Mesothelial cell of epicardium (in vitro differentiated cells): ENCODE measurements at regions not wholly inside any gene's neighbourhood (a gene's known extent, or its start where the extent isn't known, plus 50 kb on each side); places are given as distances from the start of the nearest gene placed in this dataset.

Experiments
- DNase-seq, 2 experiments: peaks; one replicate each; pipeline ENCODE4 v3.0.0; 2021; ENCODE audit warnings: low spot score in 2 of 2; ENCODE audit not compliant: unreplicated experiment in 2 of 2
- H3K27ac Mint-ChIP-seq: 2 replicates; pipeline ENCODE4 v1.8.0; 2021; ENCODE audit warnings: mixed read lengths
- H3K27me3 Mint-ChIP-seq: 2 replicates; pipeline ENCODE4 v1.8.0; 2021; ENCODE audit warnings: low read depth, mixed read lengths
- H3K36me3 Mint-ChIP-seq: 2 replicates; pipeline ENCODE4 v1.8.0; 2021; ENCODE audit warnings: mixed read lengths
- H3K4me1 Mint-ChIP-seq: 2 replicates; pipeline ENCODE4 v1.8.0; 2021; ENCODE audit warnings: mixed read lengths
- H3K4me3 Mint-ChIP-seq: 2 replicates; pipeline ENCODE4 v1.8.0; 2021; ENCODE audit warnings: mild to moderate bottlenecking, moderate library complexity, mixed read lengths
- H3K9me3 Mint-ChIP-seq: 2 replicates; pipeline ENCODE4 v1.8.0; 2021; ENCODE audit warnings: mixed read lengths
- TF ChIP-seq, protein P1 (sequence below): fragments of 200-600 bp; sonication (generic); IDR thresholded peaks from one replicate; pipeline ENCODE4 v1.5.0; 2021; ENCODE audit warnings: antibody characterized with exemption; ENCODE audit not compliant: unreplicated experiment

DNA sequence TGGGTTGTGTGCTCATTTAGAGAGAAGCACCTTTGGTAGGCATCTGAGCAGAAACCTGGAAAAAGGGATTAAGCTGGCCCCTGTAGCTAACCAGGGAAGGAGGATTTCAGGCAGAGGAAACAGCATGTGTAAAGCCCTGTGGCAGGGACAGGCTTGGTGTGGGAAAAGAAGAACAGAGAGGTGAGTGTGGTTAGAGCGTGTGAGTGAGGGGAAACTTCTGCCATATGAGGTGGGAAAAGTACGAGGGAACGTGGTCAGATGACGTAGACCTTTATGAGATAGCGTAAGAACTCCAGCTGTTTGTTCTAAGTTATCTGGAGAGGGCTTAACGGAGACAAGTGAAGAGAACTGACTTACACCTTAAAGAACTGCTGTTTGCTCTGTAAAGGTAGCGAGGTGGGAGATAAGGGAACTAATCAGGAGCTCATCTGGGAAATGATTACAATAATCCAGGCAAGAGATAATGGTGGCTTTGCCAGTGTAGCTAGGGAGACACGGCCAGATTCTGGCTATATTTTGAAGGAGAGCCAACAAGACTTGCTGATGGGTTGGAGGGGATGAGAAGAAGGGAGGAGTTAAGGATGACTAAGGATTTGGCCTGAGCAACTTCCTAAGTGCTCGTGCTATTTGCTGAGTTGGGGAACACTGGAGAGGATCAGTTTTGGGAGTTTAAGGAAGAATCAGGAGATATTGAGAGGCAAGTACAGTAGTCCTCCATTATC lies 234.0 kb downstream of the ETNK1 start:
- TF ChIP-seq, protein P1, sequence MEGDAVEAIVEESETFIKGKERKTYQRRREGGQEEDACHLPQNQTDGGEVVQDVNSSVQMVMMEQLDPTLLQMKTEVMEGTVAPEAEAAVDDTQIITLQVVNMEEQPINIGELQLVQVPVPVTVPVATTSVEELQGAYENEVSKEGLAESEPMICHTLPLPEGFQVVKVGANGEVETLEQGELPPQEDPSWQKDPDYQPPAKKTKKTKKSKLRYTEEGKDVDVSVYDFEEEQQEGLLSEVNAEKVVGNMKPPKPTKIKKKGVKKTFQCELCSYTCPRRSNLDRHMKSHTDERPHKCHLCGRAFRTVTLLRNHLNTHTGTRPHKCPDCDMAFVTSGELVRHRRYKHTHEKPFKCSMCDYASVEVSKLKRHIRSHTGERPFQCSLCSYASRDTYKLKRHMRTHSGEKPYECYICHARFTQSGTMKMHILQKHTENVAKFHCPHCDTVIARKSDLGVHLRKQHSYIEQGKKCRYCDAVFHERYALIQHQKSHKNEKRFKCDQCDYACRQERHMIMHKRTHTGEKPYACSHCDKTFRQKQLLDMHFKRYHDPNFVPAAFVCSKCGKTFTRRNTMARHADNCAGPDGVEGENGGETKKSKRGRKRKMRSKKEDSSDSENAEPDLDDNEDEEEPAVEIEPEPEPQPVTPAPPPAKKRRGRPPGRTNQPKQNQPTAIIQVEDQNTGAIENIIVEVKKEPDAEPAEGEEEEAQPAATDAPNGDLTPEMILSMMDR, result no peak
- peaks cover 42% of the 10 kb centered on the region for H3K27me3 Mint-ChIP-seq
- H3K27ac Mint-ChIP-seq, result no peak overlapping the region
- no peak overlapping the region for H3K4me3 Mint-ChIP-seq
- no peak for DNase-seq
- no peaks in the 10 kb centered on the region for H3K4me1 Mint-ChIP-seq
- no peaks in the 10 kb centered on the region for H3K36me3 Mint-ChIP-seq
- H3K9me3 Mint-ChIP-seq, result no peaks in the 10 kb centered on the region

- H3K4me1 Mint-ChIP-seq, result no peaks in the 10 kb centered on the region
- no peak overlapping the region for H3K4me3 Mint-ChIP-seq
- no peaks in the 10 kb centered on the region for H3K36me3 Mint-ChIP-seq
- no peaks in the 10 kb centered on the region for H3K9me3 Mint-ChIP-seq
- DNase-seq, result no peak
- H3K27me3 Mint-ChIP-seq, result peaks cover 32% of the 10 kb centered on the region
- H3K27ac Mint-ChIP-seq, result no peak overlapping the region
- TF ChIP-seq, protein P1, result no peak
These were observed 236.0 kb downstream of the ETNK1 start for GRCh38 chr12:22860926-22861325.

DNA sequence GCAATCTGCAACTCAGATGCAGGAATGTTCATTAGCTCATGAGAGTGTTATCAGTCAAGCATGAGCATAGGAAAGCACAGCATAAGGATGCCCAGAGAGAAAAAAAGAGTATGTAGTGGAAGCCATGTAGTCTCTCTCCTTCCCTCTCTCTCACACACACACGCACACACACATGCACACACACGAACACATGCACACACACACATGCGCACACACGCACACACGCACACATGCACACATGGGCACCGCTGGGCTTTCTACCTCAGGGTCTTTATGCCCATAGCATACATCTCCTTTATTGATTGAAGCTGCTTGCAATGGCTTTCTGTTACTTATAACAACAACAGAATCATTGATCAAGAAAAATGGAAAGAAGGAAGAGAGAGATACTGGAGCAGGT lies 240.9 kb downstream of the ETNK1 start:
- Mint-ChIP-seq H3K27me3 (peaks cover 20% of the 10 kb centered on the region), H3K36me3 (no peaks in the 10 kb centered on the region), H3K4me3 (no peak overlapping the region), H3K27ac (no peak overlapping the region), H3K9me3 (no peaks in the 10 kb centered on the region), H3K4me1 (no peaks in the 10 kb centered on the region)
- DNase-seq, result no peak
- TF ChIP-seq, protein P1, result no peak

- no peaks in the 10 kb centered on the region for H3K36me3 Mint-ChIP-seq
- H3K4me1 Mint-ChIP-seq, result no peaks in the 10 kb centered on the region
- TF ChIP-seq, protein P1, result no peak
- peaks cover 17% of the 10 kb centered on the region for H3K27me3 Mint-ChIP-seq
- DNase-seq, result no peak
- no peaks in the 10 kb centered on the region for H3K9me3 Mint-ChIP-seq
- H3K4me3 Mint-ChIP-seq, result no peak overlapping the region
- no peak overlapping the region for H3K27ac Mint-ChIP-seq
These were observed 241.4 kb downstream of the ETNK1 start for GRCh38 chr12:22866406-22866805.

DNA sequence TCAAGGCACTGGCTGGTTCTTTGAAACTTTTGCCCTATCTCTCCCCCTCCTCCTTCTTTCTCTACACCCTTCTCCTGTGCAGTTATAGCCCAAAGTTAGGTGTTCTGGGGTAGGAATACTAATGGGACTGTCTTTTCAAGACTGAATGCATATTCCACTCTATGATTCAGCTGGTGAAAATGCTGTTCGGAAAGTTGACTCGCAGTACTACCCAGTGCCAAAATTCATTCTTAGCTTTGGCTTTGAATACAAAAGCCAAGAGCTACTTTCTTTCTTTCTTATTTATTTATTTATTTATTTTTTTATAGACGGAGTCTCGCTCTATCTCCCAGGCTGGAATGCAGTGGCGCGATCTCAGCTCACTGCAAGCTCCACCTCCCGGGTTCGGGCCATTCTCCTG lies 249.2 kb downstream of the ETNK1 start:
- DNase-seq, result no peak
- Mint-ChIP-seq H3K4me3 (no peak overlapping the region), H3K27me3 (peaks cover 9% of the 10 kb centered on the region), H3K9me3 (peaks cover 3% of the 10 kb centered on the region), H3K36me3 (no peaks in the 10 kb centered on the region), H3K4me1 (no peaks in the 10 kb centered on the region), H3K27ac (no peak overlapping the region)
- TF ChIP-seq, protein P1, result no peak
